Choroid plexus epithelial cell (primary cell): ENCODE measurements at regions not wholly inside any gene's neighbourhood (a gene's known extent, or its start where the extent isn't known, plus 50 kb on each side); places are given as distances from the start of the nearest gene placed in this dataset.

Source experiments
- DNase-seq: peaks from one replicate; pipeline ENCODE4 v3.0.0-alpha.2; 2010; ENCODE audit warnings: low read depth
- H3K4me3 ChIP-seq: 2 replicates; pipeline ENCODE4 v1.5.1; 2011; ENCODE audit warnings: low read depth, mild to moderate bottlenecking, control low read depth, low read length, moderate library complexity
- TF ChIP-seq, protein P1 (sequence below): conservative IDR thresholded peaks from 2 replicates; pipeline ENCODE4 v1.5.1; 2011; ENCODE audit warnings: low read depth, mild to moderate bottlenecking, control low read depth, inconsistent platforms, low read length, moderate library complexity

DNA sequence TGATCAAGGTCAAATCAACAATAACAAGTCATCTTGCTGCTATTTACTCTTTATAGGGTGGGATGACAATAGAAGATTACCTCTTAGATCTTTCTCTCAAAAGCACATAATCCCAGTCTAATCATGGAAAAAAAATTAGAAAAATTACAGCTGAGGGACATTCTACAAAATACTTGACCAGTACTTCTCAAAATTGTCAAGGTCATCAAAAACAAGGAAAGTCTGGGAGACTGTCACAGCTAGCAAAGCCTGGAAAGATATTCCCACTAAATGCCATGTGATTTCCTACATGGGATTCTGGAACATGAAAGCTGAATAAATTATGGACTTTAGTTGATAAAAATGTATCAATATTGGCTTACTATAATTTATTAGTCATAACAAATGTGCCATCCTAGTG is 276.2 kb downstream of the RNF144A start:
- H3K4me3 ChIP-seq, result no peak overlapping the region
- TF ChIP-seq, protein P1, sequence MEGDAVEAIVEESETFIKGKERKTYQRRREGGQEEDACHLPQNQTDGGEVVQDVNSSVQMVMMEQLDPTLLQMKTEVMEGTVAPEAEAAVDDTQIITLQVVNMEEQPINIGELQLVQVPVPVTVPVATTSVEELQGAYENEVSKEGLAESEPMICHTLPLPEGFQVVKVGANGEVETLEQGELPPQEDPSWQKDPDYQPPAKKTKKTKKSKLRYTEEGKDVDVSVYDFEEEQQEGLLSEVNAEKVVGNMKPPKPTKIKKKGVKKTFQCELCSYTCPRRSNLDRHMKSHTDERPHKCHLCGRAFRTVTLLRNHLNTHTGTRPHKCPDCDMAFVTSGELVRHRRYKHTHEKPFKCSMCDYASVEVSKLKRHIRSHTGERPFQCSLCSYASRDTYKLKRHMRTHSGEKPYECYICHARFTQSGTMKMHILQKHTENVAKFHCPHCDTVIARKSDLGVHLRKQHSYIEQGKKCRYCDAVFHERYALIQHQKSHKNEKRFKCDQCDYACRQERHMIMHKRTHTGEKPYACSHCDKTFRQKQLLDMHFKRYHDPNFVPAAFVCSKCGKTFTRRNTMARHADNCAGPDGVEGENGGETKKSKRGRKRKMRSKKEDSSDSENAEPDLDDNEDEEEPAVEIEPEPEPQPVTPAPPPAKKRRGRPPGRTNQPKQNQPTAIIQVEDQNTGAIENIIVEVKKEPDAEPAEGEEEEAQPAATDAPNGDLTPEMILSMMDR, result no peak
- no peak for DNase-seq

DNA sequence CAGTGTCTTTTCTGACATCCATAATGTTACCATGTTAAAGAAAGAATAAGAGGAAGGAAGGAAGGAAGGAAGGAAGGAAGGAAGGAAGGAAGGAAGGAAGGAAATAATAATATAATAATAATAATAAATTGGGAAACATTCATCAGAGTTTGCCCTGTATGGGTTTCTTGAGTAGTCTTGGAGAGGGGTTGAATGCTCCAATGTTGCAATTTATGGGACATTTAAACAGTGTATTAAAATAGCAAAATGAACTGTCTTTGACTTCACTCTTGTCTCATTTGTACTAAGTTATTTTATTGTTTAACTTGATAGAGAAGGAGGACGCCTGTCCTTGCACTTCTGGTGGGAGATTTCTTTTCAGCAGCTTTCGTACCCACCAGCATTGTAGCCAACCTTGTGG is 277.7 kb downstream of the RNF144A start:
- no peak overlapping the region for H3K4me3 ChIP-seq
- TF ChIP-seq, protein P1, result no peak
- no peak for DNase-seq

DNA sequence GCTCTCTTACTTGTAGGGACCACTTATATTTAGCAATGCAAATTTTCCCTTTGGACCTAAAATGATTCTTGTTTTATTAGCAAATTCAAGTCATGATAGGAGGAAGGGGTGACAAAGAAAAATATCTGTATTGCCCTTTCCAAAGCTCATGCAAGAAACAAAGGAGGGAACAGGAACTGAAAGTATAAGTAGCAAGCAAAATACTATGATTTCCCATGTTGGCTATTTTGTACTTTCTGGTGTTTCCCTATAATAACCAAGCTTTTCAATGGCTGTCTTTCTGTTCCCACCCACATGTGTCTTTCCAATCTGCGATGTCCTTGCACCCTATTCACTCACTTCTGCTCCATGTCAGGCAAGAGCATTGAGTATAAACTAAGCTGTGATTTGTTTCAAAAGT is 279.7 kb downstream of the RNF144A start:
- DNase-seq, result no peak
- TF ChIP-seq, protein P1, result no peak
- H3K4me3 ChIP-seq, result no peak overlapping the region

- DNase-seq, result no peak
Measured at GRCh38 chr2:7201851-7202250, 284.6 kb downstream of the RNF144A start.

DNA sequence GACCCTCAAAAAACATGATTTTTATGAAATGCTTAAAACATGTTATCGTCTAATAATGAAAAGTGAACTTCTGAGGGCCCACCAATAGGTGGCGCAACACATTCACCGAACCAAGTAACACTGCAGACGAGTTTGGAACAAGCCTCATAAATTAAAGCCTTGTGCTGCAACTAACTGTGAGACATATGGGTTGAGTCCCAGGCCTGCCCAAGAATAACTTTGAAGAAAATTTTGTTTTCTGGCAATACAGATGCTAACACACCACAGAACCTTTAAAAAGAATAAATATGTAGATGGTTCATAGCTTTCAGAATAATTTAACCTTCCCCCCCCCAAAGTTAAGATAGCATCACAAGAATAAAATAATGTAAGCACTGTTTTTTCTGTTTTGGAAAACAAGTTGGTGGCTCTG is 285.9 kb downstream of the RNF144A start:
- H3K4me3 ChIP-seq, result no peak overlapping the region
- TF ChIP-seq, protein P1, result peak; percentile 91
- peak; percentile 76 for DNase-seq

More at GRCh38 chr2:7201851-7202250, 284.6 kb downstream of the RNF144A start:
- H3K4me3 ChIP-seq, result no peak overlapping the region
- TF ChIP-seq, protein P1, result no peak

- TF ChIP-seq, protein P1, result no peak
- no peak overlapping the region for H3K4me3 ChIP-seq
- DNase-seq, result no peak
Measured at GRCh38 chr2:7205151-7205830, 288.1 kb downstream of the RNF144A start.
